Cardiac muscle cell (in vitro differentiated cells and primary cell): ENCODE measurements at regions not wholly inside any gene's neighbourhood (a gene's known extent, or its start where the extent isn't known, plus 50 kb on each side); places are given as distances from the start of the nearest gene placed in this dataset.

Experiments
- DNase-seq, 2 donors: peaks; one replicate each; pipeline versions ENCODE4 v3.0.0 to v3.0.0-alpha.2; 2010 to 2017; ENCODE audit warnings: low read depth in 1 of 2, low spot score in 1 of 2
- H3K27ac ChIP-seq: fragments of 200-600 bp; sonication (generic); 2 replicates; pipeline ENCODE4 v1.5.1; 2016
- H3K27me3 ChIP-seq: fragments of 200-600 bp; sonication (generic); 2 replicates; pipeline ENCODE4 v1.6.0; 2016; ENCODE audit warnings: control low read depth
- H3K36me3 ChIP-seq: fragments of 200-600 bp; sonication (generic); 2 replicates; pipeline ENCODE4 v1.5.1; 2016; ENCODE audit warnings: control low read depth
- H3K4me1 ChIP-seq: fragments of 200-600 bp; sonication (generic); 2 replicates; pipeline ENCODE4 v1.8.1; 2017; ENCODE audit warnings: low read depth, mild to moderate bottlenecking, mixed run types
- H3K4me3 ChIP-seq: fragments of 200-600 bp; sonication (generic); 2 replicates; pipeline ENCODE4 v1.5.1; 2016; ENCODE audit warnings: mild to moderate bottlenecking
- H3K9me3 ChIP-seq: fragments of 200-600 bp; sonication (generic); 2 replicates; pipeline ENCODE4 v1.5.1; 2017; ENCODE audit warnings: low read depth, mild to moderate bottlenecking, control low read depth
- TF ChIP-seq, protein P1 (sequence below): IDR thresholded peaks from 2 replicates; pipeline ENCODE4 v1.5.1; 2012; ENCODE audit warnings: low read depth, mild to moderate bottlenecking, low read length

DNA sequence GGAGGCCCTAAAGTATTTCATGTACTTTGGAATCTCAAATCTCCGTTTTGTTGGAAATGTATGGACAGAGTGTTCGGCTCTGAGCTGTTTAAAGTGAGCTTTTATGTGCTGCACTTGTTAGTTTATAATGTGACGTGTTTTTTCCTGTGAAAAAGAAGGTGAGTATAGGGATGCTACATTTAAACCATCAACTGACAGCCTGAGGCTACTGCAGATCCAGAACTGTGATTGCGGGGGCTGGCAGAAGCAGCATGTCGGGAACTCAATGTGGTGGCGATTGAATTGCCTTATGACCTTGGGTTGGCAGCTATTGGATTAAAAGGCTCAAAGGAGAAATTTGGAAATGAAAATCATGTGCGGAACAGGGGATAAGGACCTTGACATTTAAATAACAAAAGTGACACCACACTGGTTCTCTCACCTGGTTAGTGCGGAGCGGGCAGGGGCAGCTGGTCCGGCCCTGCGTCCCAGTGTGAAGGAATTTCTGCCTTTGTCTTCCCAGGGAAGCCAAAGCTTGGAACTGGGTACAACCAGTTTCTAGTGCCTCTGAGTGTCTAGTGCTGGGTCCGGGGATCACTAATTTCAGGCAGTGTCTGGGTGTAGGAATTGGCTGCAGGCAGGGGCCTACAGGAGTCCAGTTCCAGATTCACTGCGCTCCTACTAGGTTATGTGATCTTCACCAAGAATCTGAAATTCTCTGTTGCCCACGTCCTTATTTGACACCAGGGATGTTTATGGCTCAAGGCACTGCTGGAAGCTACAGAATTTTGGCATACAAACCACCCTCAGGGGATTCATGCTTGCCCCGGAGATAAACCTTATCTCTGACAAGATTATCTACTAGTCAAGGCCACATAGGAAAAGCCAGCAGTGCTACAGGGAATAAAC is 120.7 kb upstream of the ERCC6L2 start:
- TF ChIP-seq, protein P1, sequence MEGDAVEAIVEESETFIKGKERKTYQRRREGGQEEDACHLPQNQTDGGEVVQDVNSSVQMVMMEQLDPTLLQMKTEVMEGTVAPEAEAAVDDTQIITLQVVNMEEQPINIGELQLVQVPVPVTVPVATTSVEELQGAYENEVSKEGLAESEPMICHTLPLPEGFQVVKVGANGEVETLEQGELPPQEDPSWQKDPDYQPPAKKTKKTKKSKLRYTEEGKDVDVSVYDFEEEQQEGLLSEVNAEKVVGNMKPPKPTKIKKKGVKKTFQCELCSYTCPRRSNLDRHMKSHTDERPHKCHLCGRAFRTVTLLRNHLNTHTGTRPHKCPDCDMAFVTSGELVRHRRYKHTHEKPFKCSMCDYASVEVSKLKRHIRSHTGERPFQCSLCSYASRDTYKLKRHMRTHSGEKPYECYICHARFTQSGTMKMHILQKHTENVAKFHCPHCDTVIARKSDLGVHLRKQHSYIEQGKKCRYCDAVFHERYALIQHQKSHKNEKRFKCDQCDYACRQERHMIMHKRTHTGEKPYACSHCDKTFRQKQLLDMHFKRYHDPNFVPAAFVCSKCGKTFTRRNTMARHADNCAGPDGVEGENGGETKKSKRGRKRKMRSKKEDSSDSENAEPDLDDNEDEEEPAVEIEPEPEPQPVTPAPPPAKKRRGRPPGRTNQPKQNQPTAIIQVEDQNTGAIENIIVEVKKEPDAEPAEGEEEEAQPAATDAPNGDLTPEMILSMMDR: no peak
- H3K4me1 ChIP-seq: peaks cover 17% of the 10 kb centered on the region
- H3K36me3 ChIP-seq: no peaks in the 10 kb centered on the region
- H3K27ac ChIP-seq: no peak overlapping the region
- no peak for DNase-seq
- peaks cover 7% of the 10 kb centered on the region for H3K27me3 ChIP-seq
- H3K9me3 ChIP-seq: no peaks in the 10 kb centered on the region
- no peak overlapping the region for H3K4me3 ChIP-seq

DNA sequence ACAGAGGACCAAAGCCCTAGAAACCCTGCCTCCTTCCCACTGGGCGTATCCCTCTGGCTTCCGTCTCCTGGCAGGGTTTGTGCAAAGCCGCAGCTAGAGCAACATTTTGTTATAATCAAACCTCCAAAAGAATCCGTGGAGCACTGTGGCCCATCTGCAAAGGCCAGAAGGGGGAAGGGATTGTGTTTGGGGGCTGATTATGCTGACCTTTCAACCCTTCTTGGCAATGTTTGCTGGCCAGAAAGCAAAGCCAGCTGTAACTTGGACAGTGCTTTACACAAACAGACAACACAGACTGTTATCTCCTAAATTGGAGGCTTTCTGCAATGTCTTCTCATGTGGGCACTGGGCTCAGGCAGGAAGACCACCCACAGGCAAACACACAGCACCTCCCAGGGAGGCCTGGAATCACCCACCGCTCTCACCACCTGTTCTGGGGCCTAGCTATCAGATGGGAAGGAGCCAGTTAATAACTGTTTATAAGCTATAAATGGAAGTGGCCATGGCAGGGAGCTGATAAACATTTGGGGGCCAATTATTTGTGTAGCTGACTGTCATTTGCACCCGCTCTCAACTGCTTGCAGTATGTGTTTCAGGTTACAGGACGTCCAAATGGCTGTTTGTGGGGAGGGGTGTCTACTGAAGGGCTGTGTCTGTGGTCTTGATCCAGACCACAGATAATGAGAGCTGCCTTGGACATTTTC is 121.6 kb upstream of the ERCC6L2 start:
- Histone ChIP-seq H3K9me3 (no peaks in the 10 kb centered on the region), H3K27me3 (peaks cover 7% of the 10 kb centered on the region), H3K27ac (no peak overlapping the region), H3K4me1 (peaks cover 17% of the 10 kb centered on the region), H3K4me3 (no peak overlapping the region), H3K36me3 (no peaks in the 10 kb centered on the region)
- peak in 1 of 2 donors; percentile 52 for DNase-seq
- TF ChIP-seq, protein P1: no peak

DNA sequence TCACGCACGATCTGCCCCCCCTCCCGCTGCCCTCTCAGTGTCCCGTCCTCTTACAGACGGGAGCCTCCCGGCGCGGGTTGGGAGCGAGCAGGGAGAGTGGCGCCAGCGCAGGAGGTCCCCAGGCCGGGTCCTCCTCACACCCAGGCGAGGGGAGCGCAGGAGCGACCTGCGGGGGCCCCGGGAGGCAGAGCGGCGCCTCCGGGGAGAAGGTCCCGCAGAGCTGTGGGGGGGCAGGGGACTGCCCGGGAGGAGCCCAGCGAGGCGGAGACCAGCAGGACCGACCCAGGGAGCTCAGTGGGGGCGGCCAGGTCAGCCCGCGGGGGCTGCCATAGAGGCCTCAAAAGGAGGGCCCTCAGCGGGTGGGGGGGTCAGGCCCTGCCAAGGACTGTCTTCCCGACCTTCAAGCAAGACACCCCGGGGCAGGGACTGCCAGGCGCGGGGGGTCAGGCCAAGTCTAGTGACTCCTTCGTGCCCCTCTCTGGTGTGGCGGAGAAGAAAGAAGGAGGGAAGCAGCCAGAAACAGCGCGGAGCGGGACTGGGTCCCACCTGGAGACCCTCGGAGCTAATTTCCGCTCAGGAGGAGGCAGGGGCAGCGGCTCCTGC is 123.3 kb upstream of the ERCC6L2 start:
- H3K4me3 ChIP-seq: no peak overlapping the region
- H3K9me3 ChIP-seq: no peaks in the 10 kb centered on the region
- no peak for DNase-seq
- H3K36me3 ChIP-seq: no peaks in the 10 kb centered on the region
- H3K27ac ChIP-seq: no peak overlapping the region
- TF ChIP-seq, protein P1: no peak
- peaks cover 17% of the 10 kb centered on the region for H3K4me1 ChIP-seq
- peaks cover 7% of the 10 kb centered on the region for H3K27me3 ChIP-seq

DNA sequence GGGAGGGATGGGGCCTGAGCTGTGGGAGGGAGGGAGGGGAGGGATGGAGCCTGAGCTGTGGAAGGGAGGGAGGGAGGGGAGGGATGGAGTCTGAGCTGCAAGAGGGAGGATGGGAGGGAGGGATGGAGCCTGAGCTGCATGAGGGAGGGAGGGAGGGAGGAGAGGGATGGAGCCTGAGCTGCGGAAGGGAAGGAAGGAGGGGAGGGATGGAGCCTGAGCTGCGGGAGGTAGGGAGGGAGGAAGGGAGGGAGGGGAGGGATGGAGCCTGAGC is 124.0 kb upstream of the ERCC6L2 start:
- no peak overlapping the region for H3K27ac ChIP-seq
- no peaks in the 10 kb centered on the region for H3K36me3 ChIP-seq
- H3K4me3 ChIP-seq: no peak overlapping the region
- H3K4me1 ChIP-seq: peaks cover 17% of the 10 kb centered on the region
- peaks cover 7% of the 10 kb centered on the region for H3K27me3 ChIP-seq
- TF ChIP-seq, protein P1: no peak
- no peak for DNase-seq
- H3K9me3 ChIP-seq: no peaks in the 10 kb centered on the region

DNA sequence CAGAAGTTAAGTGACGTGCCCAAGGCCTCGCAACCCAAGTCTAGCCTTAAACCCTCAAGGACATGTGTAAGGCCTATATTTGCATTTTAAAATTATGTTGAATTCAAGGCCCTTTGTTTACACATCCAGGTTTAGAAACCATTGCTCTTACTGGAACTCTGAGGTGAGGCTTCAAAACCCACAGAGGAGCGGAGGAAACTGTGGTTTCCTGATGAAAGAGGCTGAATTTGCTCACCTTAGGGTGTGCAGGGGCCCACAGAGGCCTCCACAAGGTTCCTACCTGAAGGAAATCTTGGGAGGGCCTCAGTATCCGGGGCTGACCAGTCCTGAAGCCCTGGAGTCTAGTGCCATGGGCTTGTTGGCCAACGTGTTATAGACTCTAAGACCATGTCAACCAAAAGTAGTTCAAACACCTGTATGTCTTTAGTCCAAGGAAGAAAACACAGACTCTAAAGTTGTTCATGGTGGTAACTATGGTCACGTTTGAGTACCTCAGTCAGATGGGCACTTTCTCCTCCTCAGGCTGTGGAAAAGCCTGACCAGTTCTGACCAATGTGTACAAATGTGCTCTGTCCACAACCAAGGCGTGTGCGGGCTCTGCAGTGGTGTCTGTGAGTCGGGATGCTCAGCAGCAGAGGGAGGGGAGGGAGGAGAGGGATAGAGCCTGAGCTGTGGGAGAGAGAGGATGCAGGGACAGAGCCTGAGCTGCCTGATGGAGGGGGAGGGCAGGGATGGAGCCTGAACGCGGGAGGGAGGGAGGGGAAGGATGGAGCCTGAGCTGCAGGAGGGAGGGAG is 124.6 kb upstream of the ERCC6L2 start:
- TF ChIP-seq, protein P1: no peak
- no peak for DNase-seq
- H3K4me3 ChIP-seq: no peak overlapping the region
- H3K36me3 ChIP-seq: no peaks in the 10 kb centered on the region
- no peak overlapping the region for H3K27ac ChIP-seq
- no peaks in the 10 kb centered on the region for H3K9me3 ChIP-seq
- peaks cover 17% of the 10 kb centered on the region for H3K4me1 ChIP-seq
- H3K27me3 ChIP-seq: peaks cover 7% of the 10 kb centered on the region
